ENCODE measurements at regions not wholly inside any gene's neighbourhood (a gene's known extent, or its start where the extent isn't known, plus 50 kb on each side); places are given as distances from the start of the nearest gene placed in this dataset.

DNA sequence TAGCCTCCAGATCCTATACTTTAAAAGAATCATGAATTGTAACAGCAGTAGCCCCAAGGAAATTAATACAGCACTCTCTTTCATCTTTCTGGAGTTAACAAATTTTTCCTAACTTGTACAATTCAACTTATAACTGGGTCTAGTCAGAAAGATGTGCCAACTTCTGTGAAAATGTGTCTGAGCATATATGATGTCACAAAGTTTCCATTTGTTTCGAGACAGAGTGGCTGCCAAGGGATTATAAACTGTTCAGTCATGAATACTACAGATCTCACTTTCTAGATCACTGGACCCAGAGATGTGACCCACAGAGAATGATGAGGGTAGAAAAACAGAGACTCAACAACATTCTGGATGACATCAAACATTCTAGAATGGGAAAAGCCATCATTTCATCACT lies 249.2 kb upstream of the PHF14 start:
- TF ChIP-seq, protein P1, sequence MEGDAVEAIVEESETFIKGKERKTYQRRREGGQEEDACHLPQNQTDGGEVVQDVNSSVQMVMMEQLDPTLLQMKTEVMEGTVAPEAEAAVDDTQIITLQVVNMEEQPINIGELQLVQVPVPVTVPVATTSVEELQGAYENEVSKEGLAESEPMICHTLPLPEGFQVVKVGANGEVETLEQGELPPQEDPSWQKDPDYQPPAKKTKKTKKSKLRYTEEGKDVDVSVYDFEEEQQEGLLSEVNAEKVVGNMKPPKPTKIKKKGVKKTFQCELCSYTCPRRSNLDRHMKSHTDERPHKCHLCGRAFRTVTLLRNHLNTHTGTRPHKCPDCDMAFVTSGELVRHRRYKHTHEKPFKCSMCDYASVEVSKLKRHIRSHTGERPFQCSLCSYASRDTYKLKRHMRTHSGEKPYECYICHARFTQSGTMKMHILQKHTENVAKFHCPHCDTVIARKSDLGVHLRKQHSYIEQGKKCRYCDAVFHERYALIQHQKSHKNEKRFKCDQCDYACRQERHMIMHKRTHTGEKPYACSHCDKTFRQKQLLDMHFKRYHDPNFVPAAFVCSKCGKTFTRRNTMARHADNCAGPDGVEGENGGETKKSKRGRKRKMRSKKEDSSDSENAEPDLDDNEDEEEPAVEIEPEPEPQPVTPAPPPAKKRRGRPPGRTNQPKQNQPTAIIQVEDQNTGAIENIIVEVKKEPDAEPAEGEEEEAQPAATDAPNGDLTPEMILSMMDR (IDR thresholded peaks at IDR 0.05): no peak
- TF ChIP-seq POLR2A (IDR thresholded peaks at IDR 0.05) (no peak), EP300 (IDR thresholded peaks at IDR 0.05) (no peak), POLR2AphosphoS5 (IDR thresholded peaks at IDR 0.05) (no peak)

Measured in upper lobe of left lung (tissue), 4 donors.